WTC11 (cell line): ENCODE measurements at regions not wholly inside any gene's neighbourhood (a gene's known extent, or its start where the extent isn't known, plus 50 kb on each side); places are given as distances from the start of the nearest gene placed in this dataset.

Experiments used
- ATAC-seq: fragments of 200-7000 bp; cut with Tn5 transposase; 2 replicates; pipeline ENCODE4 v1.10.0; 2021; ENCODE audit warnings: mild to moderate bottlenecking, moderate library complexity
- CTCF ChIA-PET: fragments of 300-600 bp; sonication (Branson Sonifier 250); formaldehyde crosslinking; loops from one replicate; lab custom pipeline; 2021; ENCODE audit warnings: antibody characterized with exemption; lab: Charles Lee
- POLR2A ChIA-PET: fragments of 350-600 bp; sonication (Branson Sonifier 250); formaldehyde crosslinking; loops from one replicate; lab custom pipeline; 2021; ENCODE audit warnings: antibody characterized with exemption; lab: Charles Lee
- DNase-seq: peaks from one replicate; pipeline ENCODE4 v3.0.0; 2021; ENCODE audit warnings: low spot score
- H3K27ac Mint-ChIP-seq: 2 replicates; pipeline ENCODE4 v1.8.0; 2021; ENCODE audit warnings: mixed read lengths
- H3K27me3 Mint-ChIP-seq: 2 replicates; pipeline ENCODE4 v1.8.0; 2021; ENCODE audit warnings: low read depth, mild to moderate bottlenecking, moderate library complexity, mixed read lengths
- H3K36me3 Mint-ChIP-seq: 2 replicates; pipeline ENCODE4 v1.8.0; 2021; ENCODE audit warnings: mixed read lengths
- H3K4me1 Mint-ChIP-seq: 2 replicates; pipeline ENCODE4 v1.8.0; 2022; ENCODE audit warnings: mixed read lengths
- H3K4me3 Mint-ChIP-seq: 2 replicates; pipeline ENCODE4 v1.8.0; 2021; ENCODE audit warnings: mild to moderate bottlenecking, moderate library complexity, mixed read lengths
- H3K9me3 Mint-ChIP-seq: 2 replicates; pipeline ENCODE4 v1.8.0; 2021; ENCODE audit warnings: mixed read lengths
- FOXJ3 ChIP-seq: sonication (generic); formaldehyde crosslinking; IDR thresholded peaks from 2 replicates; pipeline ENCODE4 v1.9.0; 2021; ENCODE audit warnings: missing genetic modification reagents, mild to moderate bottlenecking, borderline replicate concordance
- FOXK1 ChIP-seq: sonication (generic); formaldehyde crosslinking; IDR thresholded peaks from 2 replicates; pipeline ENCODE4 v1.8.0; 2022; ENCODE audit warnings: mild to moderate bottlenecking, moderate library complexity, missing genetic modification reagents
- KAT7 ChIP-seq: sonication (generic); formaldehyde crosslinking; IDR thresholded peaks from 2 replicates; pipeline ENCODE4 v1.8.1; 2023; ENCODE audit warnings: missing genetic modification reagents, mild to moderate bottlenecking, borderline replicate concordance
- NFYB ChIP-seq: sonication (generic); formaldehyde crosslinking; conservative IDR thresholded peaks from 2 replicates; pipeline ENCODE4 v1.8.0; 2022; ENCODE audit warnings: low read depth, missing genetic modification reagents
- TCF7 ChIP-seq: sonication (generic); formaldehyde crosslinking; IDR thresholded peaks from 2 replicates; pipeline ENCODE4 v1.8.0; 2022; ENCODE audit warnings: mild to moderate bottlenecking, low read depth, missing genetic modification reagents, moderate library complexity
- TEAD4 ChIP-seq: sonication (generic); formaldehyde crosslinking; IDR thresholded peaks from 2 replicates; pipeline ENCODE4 v1.8.0; 2022; ENCODE audit warnings: mild to moderate bottlenecking, missing genetic modification reagents
- ZNF263 ChIP-seq: sonication (generic); formaldehyde crosslinking; IDR thresholded peaks from 2 replicates; pipeline ENCODE4 v1.8.1; 2022; ENCODE audit warnings: low read depth, mild to moderate bottlenecking, moderate library complexity, missing genetic modification reagents
- ZNF423 ChIP-seq: fragments of 250-450 bp; sonication (Bioruptor Pico); IDR thresholded peaks from 2 replicates; pipeline ENCODE4 v2.1.2; 2022; ENCODE audit warnings: mild to moderate bottlenecking, moderate library complexity
- ZSCAN18 ChIP-seq: fragments of 250-450 bp; sonication (Bioruptor Pico); IDR thresholded peaks from 2 replicates; pipeline ENCODE4 v2.1.2; 2022; ENCODE audit warnings: mild to moderate bottlenecking, moderate library complexity
- TF ChIP-seq, protein P1 (sequence below): fragments of 250-450 bp; sonication (Bioruptor Pico); IDR thresholded peaks from 2 replicates; pipeline ENCODE4 v1.9.0; 2021; ENCODE audit warnings: mild to moderate bottlenecking, borderline replicate concordance
- TF ChIP-seq, protein P2 (sequence below): sonication (generic); formaldehyde crosslinking; IDR thresholded peaks from 2 replicates; pipeline ENCODE4 v1.8.0; 2022; ENCODE audit warnings: mild to moderate bottlenecking, missing genetic modification reagents
- TF ChIP-seq, protein P3 (sequence below): sonication (generic); formaldehyde crosslinking; IDR thresholded peaks from 2 replicates; pipeline ENCODE4 v1.8.1; 2022; ENCODE audit warnings: mild to moderate bottlenecking, missing genetic modification reagents, moderate library complexity, borderline replicate concordance
- TF ChIP-seq, protein P4 (sequence below): fragments of 250-450 bp; sonication (Bioruptor Pico); IDR thresholded peaks from 2 replicates; pipeline ENCODE4 v1.9.0; 2021; ENCODE audit warnings: mild to moderate bottlenecking
- TF ChIP-seq, protein P5 (sequence below): sonication (generic); formaldehyde crosslinking; conservative IDR thresholded peaks from 2 replicates; pipeline ENCODE4 v1.8.1; 2022; ENCODE audit warnings: mild to moderate bottlenecking, missing genetic modification reagents
- TF ChIP-seq, protein P6 (sequence below): sonication (generic); formaldehyde crosslinking; IDR thresholded peaks from 2 replicates; pipeline ENCODE4 v1.8.1; 2023; ENCODE audit warnings: mild to moderate bottlenecking, missing genetic modification reagents, moderate library complexity

DNA sequence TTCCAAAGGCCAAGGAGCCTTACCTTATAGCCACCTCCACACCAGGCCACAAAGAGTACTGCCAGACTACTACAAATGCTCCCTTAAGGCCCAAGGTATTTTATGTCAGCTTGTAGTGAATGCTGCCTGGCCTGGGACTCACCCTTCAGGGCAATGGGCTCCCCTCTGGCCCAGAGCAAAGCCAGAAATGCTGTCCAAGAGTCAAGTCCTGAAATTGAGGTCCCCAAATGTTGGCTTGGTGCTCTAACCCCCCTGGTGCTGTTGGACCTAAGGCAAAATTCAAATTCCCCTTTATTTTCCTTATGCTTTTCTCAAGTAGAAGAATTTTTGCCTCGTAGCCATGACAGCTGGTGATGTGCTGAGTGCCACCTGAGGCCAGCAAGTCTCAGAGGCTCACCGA, 1354.3 kb upstream of the DIAPH2 start (continued):
- TF ChIP-seq, protein P1, sequence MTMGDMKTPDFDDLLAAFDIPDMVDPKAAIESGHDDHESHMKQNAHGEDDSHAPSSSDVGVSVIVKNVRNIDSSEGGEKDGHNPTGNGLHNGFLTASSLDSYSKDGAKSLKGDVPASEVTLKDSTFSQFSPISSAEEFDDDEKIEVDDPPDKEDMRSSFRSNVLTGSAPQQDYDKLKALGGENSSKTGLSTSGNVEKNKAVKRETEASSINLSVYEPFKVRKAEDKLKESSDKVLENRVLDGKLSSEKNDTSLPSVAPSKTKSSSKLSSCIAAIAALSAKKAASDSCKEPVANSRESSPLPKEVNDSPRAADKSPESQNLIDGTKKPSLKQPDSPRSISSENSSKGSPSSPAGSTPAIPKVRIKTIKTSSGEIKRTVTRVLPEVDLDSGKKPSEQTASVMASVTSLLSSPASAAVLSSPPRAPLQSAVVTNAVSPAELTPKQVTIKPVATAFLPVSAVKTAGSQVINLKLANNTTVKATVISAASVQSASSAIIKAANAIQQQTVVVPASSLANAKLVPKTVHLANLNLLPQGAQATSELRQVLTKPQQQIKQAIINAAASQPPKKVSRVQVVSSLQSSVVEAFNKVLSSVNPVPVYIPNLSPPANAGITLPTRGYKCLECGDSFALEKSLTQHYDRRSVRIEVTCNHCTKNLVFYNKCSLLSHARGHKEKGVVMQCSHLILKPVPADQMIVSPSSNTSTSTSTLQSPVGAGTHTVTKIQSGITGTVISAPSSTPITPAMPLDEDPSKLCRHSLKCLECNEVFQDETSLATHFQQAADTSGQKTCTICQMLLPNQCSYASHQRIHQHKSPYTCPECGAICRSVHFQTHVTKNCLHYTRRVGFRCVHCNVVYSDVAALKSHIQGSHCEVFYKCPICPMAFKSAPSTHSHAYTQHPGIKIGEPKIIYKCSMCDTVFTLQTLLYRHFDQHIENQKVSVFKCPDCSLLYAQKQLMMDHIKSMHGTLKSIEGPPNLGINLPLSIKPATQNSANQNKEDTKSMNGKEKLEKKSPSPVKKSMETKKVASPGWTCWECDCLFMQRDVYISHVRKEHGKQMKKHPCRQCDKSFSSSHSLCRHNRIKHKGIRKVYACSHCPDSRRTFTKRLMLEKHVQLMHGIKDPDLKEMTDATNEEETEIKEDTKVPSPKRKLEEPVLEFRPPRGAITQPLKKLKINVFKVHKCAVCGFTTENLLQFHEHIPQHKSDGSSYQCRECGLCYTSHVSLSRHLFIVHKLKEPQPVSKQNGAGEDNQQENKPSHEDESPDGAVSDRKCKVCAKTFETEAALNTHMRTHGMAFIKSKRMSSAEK (CRISPR knock-in tag): no peak
- TF ChIP-seq, protein P2, sequence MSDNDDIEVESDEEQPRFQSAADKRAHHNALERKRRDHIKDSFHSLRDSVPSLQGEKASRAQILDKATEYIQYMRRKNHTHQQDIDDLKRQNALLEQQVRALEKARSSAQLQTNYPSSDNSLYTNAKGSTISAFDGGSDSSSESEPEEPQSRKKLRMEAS (CRISPR knock-in tag): no peak
- TF ChIP-seq ZNF263 (CRISPR knock-in tag) (no peak), TCF7 (no peak)
- TF ChIP-seq, protein P3, sequence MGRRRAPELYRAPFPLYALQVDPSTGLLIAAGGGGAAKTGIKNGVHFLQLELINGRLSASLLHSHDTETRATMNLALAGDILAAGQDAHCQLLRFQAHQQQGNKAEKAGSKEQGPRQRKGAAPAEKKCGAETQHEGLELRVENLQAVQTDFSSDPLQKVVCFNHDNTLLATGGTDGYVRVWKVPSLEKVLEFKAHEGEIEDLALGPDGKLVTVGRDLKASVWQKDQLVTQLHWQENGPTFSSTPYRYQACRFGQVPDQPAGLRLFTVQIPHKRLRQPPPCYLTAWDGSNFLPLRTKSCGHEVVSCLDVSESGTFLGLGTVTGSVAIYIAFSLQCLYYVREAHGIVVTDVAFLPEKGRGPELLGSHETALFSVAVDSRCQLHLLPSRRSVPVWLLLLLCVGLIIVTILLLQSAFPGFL (CRISPR knock-in tag): no peak

DNA sequence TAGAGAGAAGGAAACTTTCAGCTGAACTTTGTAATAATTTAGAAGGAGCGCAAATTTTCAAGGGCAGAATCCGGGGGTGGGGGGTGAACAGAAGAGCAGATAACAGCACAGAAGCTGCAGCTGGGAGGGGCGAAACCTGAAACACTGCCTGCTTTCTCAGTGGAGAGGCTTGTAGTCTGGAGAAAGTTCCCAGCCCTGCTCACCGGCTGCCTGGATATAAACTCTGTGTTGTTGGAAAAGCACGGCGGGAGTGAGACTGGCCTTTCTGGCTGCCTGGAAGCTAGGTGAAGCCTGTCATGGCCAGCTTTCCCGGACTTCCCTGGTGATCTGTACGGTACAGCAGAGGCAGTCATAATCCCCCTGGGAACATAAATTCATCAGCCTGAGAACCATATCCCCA, 1352.1 kb upstream of the DIAPH2 start:
- CTCF ChIA-PET: interaction anchor here (1.9 kb wide), 1 partner anchor 13 kb away, joined by 10 read pairs; no protein-coding TSS in a partner anchor
- Mint-ChIP-seq H3K36me3 (no peaks in the 10 kb centered on the region), H3K9me3 (peaks cover 7% of the 10 kb centered on the region; the same call in 1 of the 2 replicates), H3K27ac (no peak overlapping the region), H3K4me3 (no peak overlapping the region), H3K4me1 (peaks cover 17% of the 10 kb centered on the region), H3K27me3 (no peaks in the 10 kb centered on the region)
- DNase-seq (no peak), ATAC-seq (peak; percentile 39)
- POLR2A ChIA-PET: no interaction called here
- TF ChIP-seq KAT7: no peak
- TF ChIP-seq, protein P4, sequence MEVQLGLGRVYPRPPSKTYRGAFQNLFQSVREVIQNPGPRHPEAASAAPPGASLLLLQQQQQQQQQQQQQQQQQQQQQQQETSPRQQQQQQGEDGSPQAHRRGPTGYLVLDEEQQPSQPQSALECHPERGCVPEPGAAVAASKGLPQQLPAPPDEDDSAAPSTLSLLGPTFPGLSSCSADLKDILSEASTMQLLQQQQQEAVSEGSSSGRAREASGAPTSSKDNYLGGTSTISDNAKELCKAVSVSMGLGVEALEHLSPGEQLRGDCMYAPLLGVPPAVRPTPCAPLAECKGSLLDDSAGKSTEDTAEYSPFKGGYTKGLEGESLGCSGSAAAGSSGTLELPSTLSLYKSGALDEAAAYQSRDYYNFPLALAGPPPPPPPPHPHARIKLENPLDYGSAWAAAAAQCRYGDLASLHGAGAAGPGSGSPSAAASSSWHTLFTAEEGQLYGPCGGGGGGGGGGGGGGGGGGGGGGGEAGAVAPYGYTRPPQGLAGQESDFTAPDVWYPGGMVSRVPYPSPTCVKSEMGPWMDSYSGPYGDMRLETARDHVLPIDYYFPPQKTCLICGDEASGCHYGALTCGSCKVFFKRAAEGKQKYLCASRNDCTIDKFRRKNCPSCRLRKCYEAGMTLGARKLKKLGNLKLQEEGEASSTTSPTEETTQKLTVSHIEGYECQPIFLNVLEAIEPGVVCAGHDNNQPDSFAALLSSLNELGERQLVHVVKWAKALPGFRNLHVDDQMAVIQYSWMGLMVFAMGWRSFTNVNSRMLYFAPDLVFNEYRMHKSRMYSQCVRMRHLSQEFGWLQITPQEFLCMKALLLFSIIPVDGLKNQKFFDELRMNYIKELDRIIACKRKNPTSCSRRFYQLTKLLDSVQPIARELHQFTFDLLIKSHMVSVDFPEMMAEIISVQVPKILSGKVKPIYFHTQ (CRISPR knock-in tag): no peak
- TF ChIP-seq NFYB: no peak
- TF ChIP-seq, protein P5, sequence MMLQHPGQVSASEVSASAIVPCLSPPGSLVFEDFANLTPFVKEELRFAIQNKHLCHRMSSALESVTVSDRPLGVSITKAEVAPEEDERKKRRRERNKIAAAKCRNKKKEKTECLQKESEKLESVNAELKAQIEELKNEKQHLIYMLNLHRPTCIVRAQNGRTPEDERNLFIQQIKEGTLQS (CRISPR knock-in tag): no peak
- TF ChIP-seq FOXJ3 (CRISPR knock-in tag): no peak
- TF ChIP-seq, protein P6, sequence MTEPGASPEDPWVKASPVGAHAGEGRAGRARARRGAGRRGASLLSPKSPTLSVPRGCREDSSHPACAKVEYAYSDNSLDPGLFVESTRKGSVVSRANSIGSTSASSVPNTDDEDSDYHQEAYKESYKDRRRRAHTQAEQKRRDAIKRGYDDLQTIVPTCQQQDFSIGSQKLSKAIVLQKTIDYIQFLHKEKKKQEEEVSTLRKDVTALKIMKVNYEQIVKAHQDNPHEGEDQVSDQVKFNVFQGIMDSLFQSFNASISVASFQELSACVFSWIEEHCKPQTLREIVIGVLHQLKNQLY (CRISPR knock-in tag): no peak
- no peak for TF ChIP-seq TEAD4 (CRISPR knock-in tag)
- TF ChIP-seq ZSCAN18: no peak
- no peak for TF ChIP-seq FOXK1 (CRISPR knock-in tag)
- TF ChIP-seq ZNF423: no peak
